ENCODE measurements at regions not wholly inside any gene's neighbourhood (a gene's known extent, or its start where the extent isn't known, plus 50 kb on each side); places are given as distances from the start of the nearest gene placed in this dataset.

DNA sequence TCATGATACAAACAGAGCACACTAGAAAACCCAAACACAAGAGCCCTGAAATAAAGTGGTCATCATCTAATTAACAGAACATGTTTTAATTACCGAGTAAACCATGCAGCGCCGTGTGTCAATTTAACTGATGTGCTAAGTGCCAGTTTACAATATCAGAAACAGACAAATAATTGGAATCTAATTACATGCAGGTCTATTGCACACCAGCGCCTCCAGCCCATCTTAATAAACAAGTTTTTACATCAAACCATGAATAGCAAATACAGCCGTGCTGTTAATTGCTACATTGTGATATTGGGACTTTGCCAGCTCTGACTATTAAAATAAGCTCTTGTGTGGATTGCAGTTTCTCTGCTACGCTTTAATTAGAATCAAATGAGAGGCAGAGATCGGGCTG is 510.2 kb upstream of the MDFIC2 start:
- H3K36me3 ChIP-seq (ENCODE audit: control insufficient read depth in 4 of 4, insufficient read depth in 3 of 4, low read depth in 1 of 4, low read length in 3 of 4) = no peaks in the 10 kb centered on the region
- no peak overlapping the region for H3K27ac ChIP-seq (ENCODE audit: low read depth in 1 of 2, low read length in 2 of 2)
- DNase-seq (ENCODE audit: low spot score) = no peak
- H3K9me3 ChIP-seq (ENCODE audit: control insufficient read depth in 4 of 4, low read length in 3 of 4) = no peaks in the 10 kb centered on the region
- H3K27me3 ChIP-seq (ENCODE audit: control insufficient read depth in 4 of 4, insufficient read depth in 4 of 4, low read length in 3 of 4) = no peaks in the 10 kb centered on the region
- TF ChIP-seq, protein P1, sequence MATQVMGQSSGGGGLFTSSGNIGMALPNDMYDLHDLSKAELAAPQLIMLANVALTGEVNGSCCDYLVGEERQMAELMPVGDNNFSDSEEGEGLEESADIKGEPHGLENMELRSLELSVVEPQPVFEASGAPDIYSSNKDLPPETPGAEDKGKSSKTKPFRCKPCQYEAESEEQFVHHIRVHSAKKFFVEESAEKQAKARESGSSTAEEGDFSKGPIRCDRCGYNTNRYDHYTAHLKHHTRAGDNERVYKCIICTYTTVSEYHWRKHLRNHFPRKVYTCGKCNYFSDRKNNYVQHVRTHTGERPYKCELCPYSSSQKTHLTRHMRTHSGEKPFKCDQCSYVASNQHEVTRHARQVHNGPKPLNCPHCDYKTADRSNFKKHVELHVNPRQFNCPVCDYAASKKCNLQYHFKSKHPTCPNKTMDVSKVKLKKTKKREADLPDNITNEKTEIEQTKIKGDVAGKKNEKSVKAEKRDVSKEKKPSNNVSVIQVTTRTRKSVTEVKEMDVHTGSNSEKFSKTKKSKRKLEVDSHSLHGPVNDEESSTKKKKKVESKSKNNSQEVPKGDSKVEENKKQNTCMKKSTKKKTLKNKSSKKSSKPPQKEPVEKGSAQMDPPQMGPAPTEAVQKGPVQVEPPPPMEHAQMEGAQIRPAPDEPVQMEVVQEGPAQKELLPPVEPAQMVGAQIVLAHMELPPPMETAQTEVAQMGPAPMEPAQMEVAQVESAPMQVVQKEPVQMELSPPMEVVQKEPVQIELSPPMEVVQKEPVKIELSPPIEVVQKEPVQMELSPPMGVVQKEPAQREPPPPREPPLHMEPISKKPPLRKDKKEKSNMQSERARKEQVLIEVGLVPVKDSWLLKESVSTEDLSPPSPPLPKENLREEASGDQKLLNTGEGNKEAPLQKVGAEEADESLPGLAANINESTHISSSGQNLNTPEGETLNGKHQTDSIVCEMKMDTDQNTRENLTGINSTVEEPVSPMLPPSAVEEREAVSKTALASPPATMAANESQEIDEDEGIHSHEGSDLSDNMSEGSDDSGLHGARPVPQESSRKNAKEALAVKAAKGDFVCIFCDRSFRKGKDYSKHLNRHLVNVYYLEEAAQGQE (IDR thresholded peaks at IDR 0.05) = no peak
- TF ChIP-seq, protein P2, sequence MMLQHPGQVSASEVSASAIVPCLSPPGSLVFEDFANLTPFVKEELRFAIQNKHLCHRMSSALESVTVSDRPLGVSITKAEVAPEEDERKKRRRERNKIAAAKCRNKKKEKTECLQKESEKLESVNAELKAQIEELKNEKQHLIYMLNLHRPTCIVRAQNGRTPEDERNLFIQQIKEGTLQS (IDR thresholded peaks at IDR 0.05) = no peak
- TF ChIP-seq, protein P3, sequence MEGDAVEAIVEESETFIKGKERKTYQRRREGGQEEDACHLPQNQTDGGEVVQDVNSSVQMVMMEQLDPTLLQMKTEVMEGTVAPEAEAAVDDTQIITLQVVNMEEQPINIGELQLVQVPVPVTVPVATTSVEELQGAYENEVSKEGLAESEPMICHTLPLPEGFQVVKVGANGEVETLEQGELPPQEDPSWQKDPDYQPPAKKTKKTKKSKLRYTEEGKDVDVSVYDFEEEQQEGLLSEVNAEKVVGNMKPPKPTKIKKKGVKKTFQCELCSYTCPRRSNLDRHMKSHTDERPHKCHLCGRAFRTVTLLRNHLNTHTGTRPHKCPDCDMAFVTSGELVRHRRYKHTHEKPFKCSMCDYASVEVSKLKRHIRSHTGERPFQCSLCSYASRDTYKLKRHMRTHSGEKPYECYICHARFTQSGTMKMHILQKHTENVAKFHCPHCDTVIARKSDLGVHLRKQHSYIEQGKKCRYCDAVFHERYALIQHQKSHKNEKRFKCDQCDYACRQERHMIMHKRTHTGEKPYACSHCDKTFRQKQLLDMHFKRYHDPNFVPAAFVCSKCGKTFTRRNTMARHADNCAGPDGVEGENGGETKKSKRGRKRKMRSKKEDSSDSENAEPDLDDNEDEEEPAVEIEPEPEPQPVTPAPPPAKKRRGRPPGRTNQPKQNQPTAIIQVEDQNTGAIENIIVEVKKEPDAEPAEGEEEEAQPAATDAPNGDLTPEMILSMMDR (IDR thresholded peaks at IDR 0.05; ENCODE audit: low read depth, low read length, missing input control) = no peak
- TF ChIP-seq JUND (IDR thresholded peaks at IDR 0.05) (no peak), RXRA (IDR thresholded peaks at IDR 0.05) (no peak), HNF4G (IDR thresholded peaks at IDR 0.05) (no peak), SP1 (IDR thresholded peaks at IDR 0.05) (no peak)
- whole genome bisulfite sequencing = 83% methylated on average over 7 of the region's 7 CpGs
- H3K9ac ChIP-seq (ENCODE audit: low read depth in 1 of 2, low read length in 2 of 2) = no peak overlapping the region
- no peak overlapping the region for H3K4me3 ChIP-seq (ENCODE audit: low read depth in 1 of 3, low read length in 3 of 3)
- H3K4me1 ChIP-seq (ENCODE audit: control insufficient read depth in 4 of 4, insufficient read depth in 4 of 4, low read length in 3 of 4) = no peaks in the 10 kb centered on the region

DNA sequence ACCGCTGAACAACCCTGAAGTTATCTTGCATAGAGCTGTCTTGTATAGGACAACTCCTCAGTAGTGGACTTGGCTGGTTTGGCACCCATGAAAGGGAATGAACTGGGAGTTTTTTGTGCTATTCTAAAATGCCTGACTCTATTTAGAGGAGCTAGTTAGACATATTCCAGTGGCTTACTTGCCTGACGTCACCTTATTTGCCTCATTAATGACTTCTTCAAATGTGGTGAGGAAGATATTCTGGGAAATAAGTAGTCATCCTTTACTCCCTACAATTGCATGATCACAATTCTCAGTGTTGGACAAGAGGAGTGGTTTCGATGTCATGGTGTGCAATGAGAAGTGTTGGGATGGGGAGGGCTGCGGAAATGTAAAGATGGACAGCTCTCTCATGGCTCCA is 509.2 kb upstream of the MDFIC2 start:
- Histone ChIP-seq H3K4me1 (ENCODE audit: control insufficient read depth in 4 of 4, insufficient read depth in 4 of 4, low read length in 3 of 4) (no peaks in the 10 kb centered on the region), H3K27me3 (ENCODE audit: control insufficient read depth in 4 of 4, insufficient read depth in 4 of 4, low read length in 3 of 4) (no peaks in the 10 kb centered on the region), H3K36me3 (ENCODE audit: control insufficient read depth in 4 of 4, insufficient read depth in 3 of 4, low read depth in 1 of 4, low read length in 3 of 4) (no peaks in the 10 kb centered on the region), H3K4me3 (ENCODE audit: low read depth in 1 of 3, low read length in 3 of 3) (no peak overlapping the region), H3K9me3 (ENCODE audit: control insufficient read depth in 4 of 4, low read length in 3 of 4) (peaks cover 0 to 2% (median 0%) of the 10 kb centered on the region in 4 donors), H3K9ac (ENCODE audit: low read depth in 1 of 2, low read length in 2 of 2) (no peak overlapping the region), H3K27ac (ENCODE audit: low read depth in 1 of 2, low read length in 2 of 2) (no peak overlapping the region)
- TF ChIP-seq, protein P2 (IDR thresholded peaks at IDR 0.05) = no peak
- TF ChIP-seq HNF4G (IDR thresholded peaks at IDR 0.05) = no peak
- TF ChIP-seq, protein P1 (IDR thresholded peaks at IDR 0.05) = no peak
- no peak for TF ChIP-seq RAD21 (IDR thresholded peaks at IDR 0.05)
- no peak for TF ChIP-seq TAF1 (conservative IDR thresholded peaks at IDR 0.05)
- no peak for TF ChIP-seq HNF4A (conservative IDR thresholded peaks at IDR 0.05)
- no peak for TF ChIP-seq JUND (IDR thresholded peaks at IDR 0.05)
- TF ChIP-seq EGR1 (IDR thresholded peaks at IDR 0.05; ENCODE audit: low read depth in 2 of 2) = no peak
- no peak for TF ChIP-seq GABPA (IDR thresholded peaks at IDR 0.05 in 1 of 2, conservative IDR thresholded peaks at IDR 0.05 in 1 of 2)
- TF ChIP-seq, protein P3 (IDR thresholded peaks at IDR 0.05; ENCODE audit: low read depth, low read length, missing input control) = no peak
- TF ChIP-seq YY1 (IDR thresholded peaks at IDR 0.05) = no peak
- no peak for TF ChIP-seq RXRA (IDR thresholded peaks at IDR 0.05)
- TF ChIP-seq FOXA2 (IDR thresholded peaks at IDR 0.05) = no peak
- no peak for TF ChIP-seq NR2F2 (IDR thresholded peaks at IDR 0.05)
- TF ChIP-seq, protein P4, sequence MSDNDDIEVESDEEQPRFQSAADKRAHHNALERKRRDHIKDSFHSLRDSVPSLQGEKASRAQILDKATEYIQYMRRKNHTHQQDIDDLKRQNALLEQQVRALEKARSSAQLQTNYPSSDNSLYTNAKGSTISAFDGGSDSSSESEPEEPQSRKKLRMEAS (IDR thresholded peaks at IDR 0.05) = no peak
- 86% methylated on average over 4 of the region's 4 CpGs for WGBS
- DNase-seq (ENCODE audit: low spot score) = no peak

Data from liver (tissue), 8 donors.